ENCODE measurements at regions not wholly inside any gene's neighbourhood (a gene's known extent, or its start where the extent isn't known, plus 50 kb on each side); places are given as distances from the start of the nearest gene placed in this dataset.

- TF ChIP-seq POLR2A (IDR thresholded peaks at IDR 0.05; ENCODE audit: low read depth, low read length) (no peak), POLR2AphosphoS5 (IDR thresholded peaks at IDR 0.05; ENCODE audit: low read depth, low read length) (no peak), TAF1 (IDR thresholded peaks at IDR 0.05; ENCODE audit: borderline replicate concordance, low read depth, low read length) (no peak)
These were observed 84.3 kb upstream of the GPR101 start for GRCh38 chrX:137118136-137118535.

All from GM12892 (cell line).